Bronchial epithelial cell (primary cell): ENCODE measurements at regions not wholly inside any gene's neighbourhood (a gene's known extent, or its start where the extent isn't known, plus 50 kb on each side); places are given as distances from the start of the nearest gene placed in this dataset.

Experiments used
- DNase-seq: peaks from one replicate; pipeline ENCODE4 v3.0.0-alpha.2; 2010; ENCODE audit warnings: low read depth
- FAIRE-seq: peaks from 2 replicates; lab custom pipeline; 2011; peaks lifted over from hg19 to GRCh38; lab: Jason Lieb, UNC
- H3K27me3 ChIP-seq: 2 replicates; pipeline ENCODE4 v1.5.1; 2011; ENCODE audit warnings: low read length; ENCODE audit not compliant: control insufficient read depth, insufficient read depth
- H3K36me3 ChIP-seq: 2 replicates; pipeline ENCODE4 v1.5.1; 2011; ENCODE audit warnings: low read length; ENCODE audit not compliant: control insufficient read depth, insufficient read depth
- H3K4me3 ChIP-seq: 2 replicates; pipeline ENCODE4 v1.5.1; 2011; ENCODE audit warnings: mild to moderate bottlenecking, low read depth, low read length, control low read depth
- CTCF ChIP-seq: IDR thresholded peaks from 2 replicates; pipeline ENCODE4 v1.5.1; 2011; ENCODE audit warnings: mild to moderate bottlenecking, moderate library complexity, low read length, control low read depth, inconsistent platforms; ENCODE audit not compliant: insufficient read depth, severe bottlenecking

GRCh38 chr4:152104356-152104755 lies 343.5 kb upstream of the GATB start:
- H3K4me3 ChIP-seq = no peak overlapping the region
- no peak for TF ChIP-seq CTCF
- DNase-seq = no peak
- no peak for FAIRE-seq
- no peaks in the 10 kb centered on the region for H3K36me3 ChIP-seq
- no peaks in the 10 kb centered on the region for H3K27me3 ChIP-seq

GRCh38 chr4:152103181-152103901 lies 342.5 kb upstream of the GATB start:
- Histone ChIP-seq H3K36me3 (no peaks in the 10 kb centered on the region), H3K4me3 (no peak overlapping the region), H3K27me3 (no peaks in the 10 kb centered on the region)
- DNase-seq (no peak), FAIRE-seq (no peak)
- no peak for TF ChIP-seq CTCF

- Histone ChIP-seq H3K4me3 (no peak overlapping the region), H3K36me3 (no peaks in the 10 kb centered on the region), H3K27me3 (no peaks in the 10 kb centered on the region)
- no peak for FAIRE-seq
- DNase-seq = no peak
- TF ChIP-seq CTCF = no peak
These were observed 341.7 kb upstream of the GATB start for GRCh38 chr4:152102436-152103000.

GRCh38 chr4:152101556-152102435 lies 341.0 kb upstream of the GATB start:
- Histone ChIP-seq H3K4me3 (no peak overlapping the region), H3K27me3 (no peaks in the 10 kb centered on the region), H3K36me3 (no peaks in the 10 kb centered on the region)
- FAIRE-seq (no peak), DNase-seq (peak; percentile 97)
- TF ChIP-seq CTCF = no peak

GRCh38 chr4:152100379-152101201 lies 339.8 kb upstream of the GATB start:
- FAIRE-seq (peak; percentile 87), DNase-seq (peak; percentile 85)
- no peak for TF ChIP-seq CTCF
- Histone ChIP-seq H3K36me3 (no peaks in the 10 kb centered on the region), H3K4me3 (no peak overlapping the region), H3K27me3 (no peaks in the 10 kb centered on the region)
